GM21717 (cell line): ENCODE measurements at regions not wholly inside any gene's neighbourhood (a gene's known extent, or its start where the extent isn't known, plus 50 kb on each side); places are given as distances from the start of the nearest gene placed in this dataset.

ENCODE experiments used
- ATAC-seq: cut with Tn5 transposase; IDR thresholded peaks from one replicate; pipeline ENCODE4 v1.9.1; 2021; ENCODE audit warnings: mild to moderate bottlenecking, moderate library complexity; ENCODE audit not compliant: unreplicated experiment

DNA sequence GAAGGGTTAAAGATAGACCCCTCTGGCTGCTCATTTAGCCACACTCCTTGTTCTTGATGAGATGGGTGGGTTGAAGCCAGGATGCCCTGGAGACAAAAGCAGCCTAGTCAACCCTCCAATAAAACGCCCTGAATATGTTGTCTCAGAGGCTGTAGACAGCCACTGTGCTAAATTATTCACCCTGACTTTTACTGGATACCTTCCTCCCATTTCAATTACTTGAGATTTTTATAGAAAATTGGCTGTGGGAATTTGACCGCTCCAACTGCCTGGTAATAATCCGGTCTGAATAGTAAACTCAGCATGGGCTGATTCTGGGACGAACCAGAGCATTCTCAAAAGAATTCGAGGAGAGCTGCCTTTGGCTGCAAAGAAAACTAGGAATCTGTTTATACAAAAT lies 104.2 kb downstream of the SNX18 start:
- no peak for ATAC-seq

DNA sequence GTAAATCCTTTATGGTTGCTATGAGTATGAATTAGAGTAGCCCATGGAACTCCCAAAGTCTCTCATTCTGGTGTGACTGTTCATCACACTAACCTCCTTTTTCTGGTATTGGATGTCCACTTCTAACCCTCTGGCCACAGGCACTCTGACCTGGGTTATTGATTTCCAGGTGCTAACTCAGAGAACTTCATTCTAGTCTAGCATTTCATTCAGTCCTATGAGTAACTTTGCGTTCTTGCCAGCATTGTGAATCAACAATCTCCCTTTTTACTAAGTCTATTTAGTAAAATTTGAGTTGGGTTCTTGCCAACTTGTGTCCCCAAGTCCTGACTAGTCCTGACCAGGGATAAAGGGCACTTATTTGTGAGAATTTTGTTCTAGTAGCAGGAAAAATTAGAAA lies 103.5 kb downstream of the SNX18 start:
- ATAC-seq = no peak

DNA sequence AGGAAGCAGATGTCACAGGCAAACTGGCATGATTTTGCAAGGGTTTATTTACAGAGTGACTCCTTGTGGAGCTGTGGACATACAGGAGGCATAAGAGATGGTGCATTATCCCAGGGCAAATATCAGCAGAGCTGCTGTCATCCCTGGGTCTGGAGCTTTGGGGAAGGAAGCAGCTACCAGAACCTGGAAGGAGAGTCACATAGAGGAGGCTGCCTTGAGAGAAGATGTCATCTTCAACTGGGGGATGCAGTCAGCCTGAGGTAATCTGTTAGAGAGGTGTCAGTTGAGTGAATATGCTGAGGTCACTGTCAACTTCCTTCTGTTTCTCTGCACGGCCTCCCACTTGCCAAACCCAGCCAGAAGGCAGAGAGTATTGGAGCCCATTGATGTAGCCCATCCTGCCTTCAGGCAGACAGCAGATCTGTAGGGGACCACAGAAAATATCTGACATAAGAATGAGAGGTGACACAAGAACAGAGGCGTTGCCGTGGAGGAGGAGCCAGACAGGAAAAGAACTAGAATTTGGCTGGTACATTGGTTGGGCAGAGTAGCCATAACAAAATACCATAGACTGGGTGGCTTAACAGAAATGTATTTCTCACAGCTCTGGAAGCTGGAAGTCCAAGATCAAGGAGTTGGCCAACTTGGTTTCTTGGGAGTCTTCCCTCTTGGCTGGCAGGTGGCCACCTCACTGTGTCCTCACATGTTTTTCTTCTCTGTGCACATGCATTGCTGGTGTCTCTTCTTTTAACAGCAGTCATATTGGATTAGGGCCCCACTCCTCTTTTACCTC lies 102.8 kb downstream of the SNX18 start:
- ATAC-seq = no peak

DNA sequence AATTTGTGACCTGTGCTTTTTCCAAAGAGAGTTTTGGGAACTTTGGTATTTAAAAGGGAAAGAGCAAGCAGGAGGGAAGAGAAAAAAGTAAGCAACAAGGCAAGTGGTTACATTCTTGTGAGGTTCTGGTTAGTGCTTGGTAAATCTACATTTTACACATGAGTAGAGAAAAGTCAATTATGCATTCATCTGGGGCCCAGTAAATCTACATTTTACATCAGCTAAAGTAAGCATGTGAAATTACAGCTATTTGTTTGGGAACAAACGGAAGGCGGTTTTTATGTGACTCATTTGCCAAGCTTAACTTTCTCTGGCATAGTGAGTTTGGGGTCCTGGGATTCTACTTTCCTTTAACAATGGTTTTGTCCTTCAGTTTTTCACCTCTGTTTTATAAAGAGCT lies 102.2 kb downstream of the SNX18 start:
- no peak for ATAC-seq

DNA sequence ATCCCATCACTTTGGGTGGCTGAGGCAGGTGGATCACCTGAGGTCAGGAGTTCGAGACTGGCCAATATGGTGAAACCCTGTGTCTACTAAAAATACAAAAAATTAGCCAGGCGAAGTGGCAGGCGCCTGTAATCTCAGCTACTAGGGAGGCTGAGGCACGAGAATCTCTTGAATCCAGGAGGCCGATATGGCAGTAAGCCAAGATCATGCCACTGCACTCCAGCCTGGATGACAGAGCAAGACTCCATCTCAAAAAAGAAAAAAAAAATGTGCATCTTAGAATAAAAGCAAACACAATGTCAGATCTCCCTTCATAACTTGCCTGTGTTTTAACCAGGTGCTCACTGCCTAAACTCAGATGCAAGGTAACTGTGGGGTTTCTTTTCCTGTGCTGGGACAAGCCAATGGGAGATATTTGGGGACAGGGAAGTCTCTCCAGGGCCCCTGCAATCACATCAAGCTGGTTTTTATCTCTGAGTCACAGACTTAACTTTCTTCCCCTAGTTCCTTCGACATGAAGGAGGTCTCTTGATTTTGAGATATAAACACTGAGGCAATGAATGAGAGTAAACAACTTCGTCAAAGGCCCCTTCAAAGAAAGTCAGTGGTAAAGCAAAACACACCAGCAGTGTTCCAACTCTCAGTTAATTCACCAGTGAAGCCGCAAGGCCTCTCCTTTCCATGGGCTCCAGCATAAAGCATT lies 99.1 kb downstream of the SNX18 start:
- no peak for ATAC-seq

DNA sequence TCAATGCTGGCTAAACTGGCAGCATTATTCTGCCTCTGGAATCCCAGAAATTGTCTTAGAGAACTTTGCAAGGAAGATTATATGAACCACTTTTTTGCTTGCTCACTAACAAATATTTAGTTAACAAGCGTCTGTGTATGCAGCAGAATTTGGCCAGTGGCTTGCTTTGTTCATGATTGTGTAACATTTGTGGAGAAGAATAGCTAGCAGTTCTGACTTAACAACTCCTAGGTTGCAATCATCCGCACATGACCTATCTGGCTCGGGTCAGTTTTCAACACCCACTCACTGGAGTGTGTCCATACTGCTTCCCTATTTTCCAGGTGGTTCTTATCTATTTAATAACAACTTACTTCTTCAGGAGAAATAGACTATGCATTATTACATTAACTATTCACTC lies 98.5 kb downstream of the SNX18 start:
- no peak for ATAC-seq

DNA sequence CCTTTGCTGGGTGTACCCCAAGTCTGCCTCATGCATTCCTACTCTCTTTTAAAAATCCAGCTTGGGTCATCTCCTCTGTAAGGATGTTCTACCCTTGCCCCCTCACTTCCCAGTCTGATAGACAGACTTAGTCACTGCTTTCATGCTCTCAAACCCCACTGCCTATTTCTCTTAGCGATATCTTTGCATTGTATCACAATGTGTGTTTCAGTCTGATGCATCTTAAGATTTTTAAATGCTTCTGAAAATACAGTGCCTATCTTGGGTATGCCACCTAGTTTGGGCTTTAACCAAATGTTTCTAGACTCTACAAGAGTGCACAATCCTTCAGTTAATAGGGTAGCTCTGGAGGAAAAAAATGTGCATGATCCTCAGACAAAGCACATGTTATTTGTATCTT lies 97.8 kb downstream of the SNX18 start:
- no peak for ATAC-seq

DNA sequence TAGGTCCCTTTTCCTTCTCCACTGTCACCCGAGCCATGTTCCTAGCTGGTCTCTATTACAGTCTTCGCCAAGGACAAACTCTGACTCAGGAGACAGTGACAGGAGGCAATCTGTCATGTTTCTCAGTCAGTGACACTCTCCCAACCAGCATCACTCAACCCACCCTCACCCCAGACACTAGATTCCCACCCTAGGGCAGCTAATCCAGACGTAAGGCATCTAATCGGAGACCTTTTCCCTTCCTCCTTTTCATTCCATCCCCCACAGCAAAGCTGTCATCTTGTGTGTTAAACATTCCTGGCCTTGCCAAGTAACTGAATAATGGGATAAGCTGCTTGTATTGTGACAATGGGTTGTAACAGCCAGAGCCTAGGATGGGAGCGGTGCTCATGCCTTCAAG lies 95.2 kb downstream of the SNX18 start:
- no peak for ATAC-seq

DNA sequence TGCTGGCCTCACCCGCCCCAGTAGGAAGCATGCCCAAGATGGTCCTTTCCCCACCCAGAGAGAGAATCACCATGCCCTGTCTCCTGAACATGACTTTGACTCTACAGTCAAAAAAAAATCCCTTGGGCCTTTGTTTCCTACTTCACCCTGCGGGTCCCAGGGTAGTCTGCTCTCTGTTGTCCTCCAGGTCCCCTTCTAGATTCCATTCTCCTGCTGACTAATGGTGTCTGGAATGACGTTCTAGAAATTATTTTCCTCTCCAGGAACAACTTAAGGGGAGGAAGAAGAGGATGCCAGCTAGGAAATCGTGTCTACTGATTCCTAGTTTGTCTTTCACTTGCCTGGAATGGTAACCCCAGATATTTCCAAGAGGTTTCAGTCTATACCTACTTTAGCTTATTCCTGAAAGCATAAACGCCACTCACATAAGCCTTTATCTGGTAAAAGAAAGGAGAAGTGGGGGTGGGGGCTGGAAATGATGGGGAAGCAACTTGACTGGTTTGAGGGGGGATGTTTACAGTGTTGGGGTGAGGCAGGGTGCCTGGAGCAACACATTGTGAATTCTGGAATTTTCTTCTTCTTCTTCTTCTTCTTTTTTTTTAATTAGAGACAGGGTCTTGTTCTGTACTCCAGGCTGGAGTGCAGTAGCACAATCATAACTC lies 93.9 kb downstream of the SNX18 start:
- ATAC-seq = no peak

DNA sequence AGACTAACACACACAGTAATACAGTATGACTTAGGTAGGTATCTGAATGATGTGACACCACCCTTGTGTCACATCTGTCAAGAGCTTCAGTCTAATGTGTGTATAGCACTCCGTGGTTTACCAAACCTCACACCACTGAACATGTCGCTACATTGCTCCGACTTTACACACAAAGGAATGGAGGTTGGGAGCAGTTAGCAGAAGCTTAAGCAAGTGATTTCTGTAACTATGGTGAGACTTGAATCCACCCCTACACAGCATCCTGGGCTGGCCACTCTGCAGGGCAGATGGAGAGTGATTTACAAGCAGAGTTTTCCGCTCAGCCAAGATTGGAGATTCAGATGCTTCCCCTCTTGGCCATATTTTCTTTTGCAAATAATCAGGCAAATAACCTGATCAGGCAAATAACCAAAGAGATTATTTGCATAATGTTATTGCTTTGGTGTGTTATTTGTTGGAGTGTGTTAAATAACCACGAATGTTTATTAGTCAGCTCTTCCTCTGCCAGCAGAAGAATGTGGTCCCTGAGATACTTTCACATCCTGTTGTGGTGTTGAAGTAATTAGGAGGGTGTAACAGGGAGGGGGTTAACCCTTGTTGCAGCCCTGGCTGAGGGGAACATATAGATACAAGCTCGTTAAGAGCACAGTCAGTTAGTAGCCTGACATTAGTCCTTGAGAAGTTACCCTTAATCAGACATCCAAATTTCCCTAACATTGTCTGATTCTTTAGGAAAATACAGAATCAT lies 92.8 kb downstream of the SNX18 start:
- ATAC-seq = peak; percentile 94

DNA sequence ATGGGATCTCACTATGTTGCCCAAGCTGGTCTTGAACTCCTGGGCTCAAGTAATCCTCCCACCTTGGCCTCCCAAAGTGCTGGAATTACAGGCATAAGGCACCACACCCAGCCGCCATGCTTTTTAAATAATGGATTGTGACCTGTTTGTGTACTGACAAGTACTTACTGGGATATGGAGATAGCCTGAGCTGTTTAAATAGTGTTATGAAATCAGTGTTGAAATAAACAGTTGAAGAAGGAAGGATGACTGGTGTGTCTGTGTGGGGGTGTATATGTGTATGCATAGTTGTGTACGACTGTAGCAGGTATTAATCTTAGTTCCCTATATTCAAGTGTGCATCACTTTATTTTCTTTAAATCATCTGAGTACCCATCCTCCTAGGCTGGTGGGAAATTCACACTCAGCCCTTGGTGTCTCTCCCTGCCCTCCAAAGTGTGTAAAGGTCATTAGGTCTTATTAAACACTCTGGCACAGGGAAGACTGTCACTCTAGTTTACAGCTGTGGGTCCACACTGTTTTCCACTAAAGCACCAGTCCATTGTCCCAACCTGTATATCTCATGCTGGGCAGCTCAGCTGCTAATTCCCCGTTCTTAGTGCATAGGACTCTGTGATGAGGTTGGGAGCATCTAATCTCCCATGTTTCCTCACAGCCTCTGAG lies 91.0 kb downstream of the SNX18 start:
- no peak for ATAC-seq

DNA sequence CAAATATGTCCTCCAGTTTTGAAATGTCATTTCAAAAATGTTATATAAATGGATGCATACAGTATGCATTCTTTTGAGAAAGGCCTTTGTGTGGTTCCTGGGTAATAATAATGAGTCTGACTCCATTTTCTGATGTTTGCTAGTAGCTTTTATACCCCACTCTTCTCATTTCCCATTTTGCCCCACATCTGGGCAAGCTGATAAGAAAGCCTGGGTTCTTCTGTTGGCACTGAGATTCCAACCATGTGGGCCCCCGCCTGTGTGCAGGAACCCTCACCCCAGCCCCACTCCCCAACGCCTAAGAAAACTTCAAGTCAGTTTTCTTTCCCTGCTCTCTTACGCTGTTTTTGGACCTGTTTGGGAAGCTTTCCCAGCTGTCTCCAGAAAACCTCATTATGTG lies 89.4 kb downstream of the SNX18 start:
- ATAC-seq = no peak

DNA sequence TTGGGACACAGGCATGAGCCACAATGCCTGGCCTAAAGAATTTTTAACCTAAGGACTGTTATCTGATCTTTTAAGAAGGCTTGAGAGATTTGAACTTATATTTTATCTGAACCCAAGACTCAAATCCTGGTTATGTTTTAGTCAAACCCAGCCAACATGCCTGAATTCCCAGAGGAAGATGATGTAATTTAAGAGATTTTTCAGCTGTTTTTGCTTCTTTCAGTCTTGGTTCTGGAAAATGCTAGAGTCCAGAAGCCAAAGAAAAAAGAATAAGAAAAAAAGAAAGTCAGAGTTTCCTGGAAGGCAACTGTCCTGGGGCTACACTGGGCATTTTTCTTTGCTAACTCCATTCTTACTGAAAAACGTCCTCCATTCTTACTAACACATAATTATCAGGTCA lies 85.8 kb downstream of the SNX18 start:
- no peak for ATAC-seq

DNA sequence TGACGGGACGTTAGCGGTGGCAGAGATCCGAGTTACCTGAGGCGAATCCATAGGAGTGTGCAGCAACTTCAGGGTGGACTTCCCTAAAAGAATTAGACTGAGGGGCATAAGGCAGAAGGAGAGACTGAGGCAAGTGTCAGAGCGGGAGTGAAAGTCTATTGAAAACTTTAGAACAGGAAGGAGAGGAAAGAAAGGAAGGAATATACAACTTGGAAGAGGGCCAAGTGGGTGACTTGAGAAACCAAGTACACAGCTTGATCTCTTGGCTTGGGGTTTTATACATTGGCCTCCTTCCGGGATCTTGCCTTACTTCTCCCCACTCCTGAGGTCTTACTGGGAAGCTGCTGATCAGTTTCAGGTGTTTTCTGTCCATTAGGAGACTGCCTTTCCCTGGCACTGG lies 84.9 kb downstream of the SNX18 start:
- ATAC-seq = no peak

DNA sequence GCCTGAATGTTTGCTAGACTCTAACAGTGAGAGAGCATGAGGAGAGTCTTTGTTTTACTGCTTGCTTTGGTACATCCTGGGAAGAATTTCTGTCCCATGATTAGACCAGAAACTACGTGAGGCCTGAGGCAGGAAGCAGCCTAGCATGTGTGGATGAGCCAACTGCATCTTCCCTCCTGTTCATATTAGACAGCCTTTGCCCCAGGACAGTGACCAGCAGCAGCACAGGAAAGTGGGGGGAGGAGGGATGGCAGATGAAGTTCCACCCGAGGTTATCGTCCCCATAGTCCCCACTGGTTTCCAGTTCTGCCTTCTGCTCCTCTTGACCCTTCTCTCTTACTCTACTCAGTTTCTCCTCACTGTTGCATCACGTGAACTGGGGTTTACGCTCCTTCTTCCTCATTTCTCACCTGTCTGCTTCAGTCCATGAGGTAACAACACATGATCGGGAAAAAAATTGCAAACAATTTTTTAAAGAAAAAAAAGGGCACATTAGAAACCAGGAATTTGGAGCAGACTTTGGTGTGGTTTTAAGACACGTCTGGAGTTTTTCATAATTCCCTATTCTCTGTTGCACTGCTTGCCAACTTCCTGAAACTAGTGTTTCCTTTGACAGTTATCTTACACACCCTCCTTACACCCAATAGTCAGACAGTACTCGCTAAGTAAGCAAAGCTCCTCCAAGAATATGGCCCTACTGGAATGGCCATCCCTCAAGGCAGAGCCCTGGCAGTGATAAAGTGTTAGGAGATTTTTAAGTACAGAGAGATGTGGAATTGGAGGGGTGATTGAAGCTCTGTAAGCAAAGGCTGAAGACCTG lies 84.1 kb downstream of the SNX18 start:
- no peak for ATAC-seq
